ENCODE measurements at regions not wholly inside any gene's neighbourhood (a gene's known extent, or its start where the extent isn't known, plus 50 kb on each side); places are given as distances from the start of the nearest gene placed in this dataset.

DNA sequence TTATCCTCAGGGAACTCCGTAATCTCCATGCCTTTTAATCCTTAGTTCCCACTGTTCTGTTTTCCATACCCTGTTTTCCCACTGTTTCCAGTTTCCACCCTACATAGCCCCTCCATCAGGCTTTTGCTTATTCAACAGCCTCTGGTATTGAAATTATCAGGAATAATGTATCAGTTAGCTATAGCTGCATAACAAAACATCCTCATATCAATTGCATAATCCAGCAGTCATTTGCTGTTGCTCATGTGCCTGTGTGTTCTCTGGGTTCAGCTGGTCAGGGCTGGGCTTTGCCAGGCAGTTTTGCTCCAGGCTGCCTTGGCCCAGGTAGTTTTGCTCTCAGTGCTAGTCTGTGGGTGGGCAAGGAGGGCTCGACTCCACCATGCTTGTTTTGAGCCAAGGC is 94.3 kb upstream of the FOXA2 start:
- no peaks in the 10 kb centered on the region for H3K27me3 ChIP-seq (ENCODE audit: insufficient read depth, low read length)
- H3K9me3 ChIP-seq (ENCODE audit: low read depth, low read length), result no peaks in the 10 kb centered on the region
- H3K79me2 ChIP-seq (ENCODE audit: insufficient read depth, low read length), result no peaks in the 10 kb centered on the region
- H3K4me2 ChIP-seq (ENCODE audit: insufficient read depth, low read length), result no peak overlapping the region
- H3K4me3 ChIP-seq (ENCODE audit: insufficient read depth, low read length), result no peak overlapping the region
- no peak overlapping the region for H3K27ac ChIP-seq (ENCODE audit: low read depth, low read length)
- DNase-seq (ENCODE audit: insufficient read length, low spot score, missing footprints), result no peak
- no peak overlapping the region for H2AFZ ChIP-seq (ENCODE audit: low read length)
- no peaks in the 10 kb centered on the region for H4K20me1 ChIP-seq (ENCODE audit: insufficient read depth, low read length)
- H3K36me3 ChIP-seq (ENCODE audit: insufficient read depth, low read length), result no peaks in the 10 kb centered on the region
- TF ChIP-seq, protein P1, sequence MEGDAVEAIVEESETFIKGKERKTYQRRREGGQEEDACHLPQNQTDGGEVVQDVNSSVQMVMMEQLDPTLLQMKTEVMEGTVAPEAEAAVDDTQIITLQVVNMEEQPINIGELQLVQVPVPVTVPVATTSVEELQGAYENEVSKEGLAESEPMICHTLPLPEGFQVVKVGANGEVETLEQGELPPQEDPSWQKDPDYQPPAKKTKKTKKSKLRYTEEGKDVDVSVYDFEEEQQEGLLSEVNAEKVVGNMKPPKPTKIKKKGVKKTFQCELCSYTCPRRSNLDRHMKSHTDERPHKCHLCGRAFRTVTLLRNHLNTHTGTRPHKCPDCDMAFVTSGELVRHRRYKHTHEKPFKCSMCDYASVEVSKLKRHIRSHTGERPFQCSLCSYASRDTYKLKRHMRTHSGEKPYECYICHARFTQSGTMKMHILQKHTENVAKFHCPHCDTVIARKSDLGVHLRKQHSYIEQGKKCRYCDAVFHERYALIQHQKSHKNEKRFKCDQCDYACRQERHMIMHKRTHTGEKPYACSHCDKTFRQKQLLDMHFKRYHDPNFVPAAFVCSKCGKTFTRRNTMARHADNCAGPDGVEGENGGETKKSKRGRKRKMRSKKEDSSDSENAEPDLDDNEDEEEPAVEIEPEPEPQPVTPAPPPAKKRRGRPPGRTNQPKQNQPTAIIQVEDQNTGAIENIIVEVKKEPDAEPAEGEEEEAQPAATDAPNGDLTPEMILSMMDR (IDR thresholded peaks at IDR 0.05; ENCODE audit: extremely low read depth, low read depth, low read length), result no peak
- no peaks in the 10 kb centered on the region for H3K4me1 ChIP-seq (ENCODE audit: insufficient read depth, low read length)

DNA sequence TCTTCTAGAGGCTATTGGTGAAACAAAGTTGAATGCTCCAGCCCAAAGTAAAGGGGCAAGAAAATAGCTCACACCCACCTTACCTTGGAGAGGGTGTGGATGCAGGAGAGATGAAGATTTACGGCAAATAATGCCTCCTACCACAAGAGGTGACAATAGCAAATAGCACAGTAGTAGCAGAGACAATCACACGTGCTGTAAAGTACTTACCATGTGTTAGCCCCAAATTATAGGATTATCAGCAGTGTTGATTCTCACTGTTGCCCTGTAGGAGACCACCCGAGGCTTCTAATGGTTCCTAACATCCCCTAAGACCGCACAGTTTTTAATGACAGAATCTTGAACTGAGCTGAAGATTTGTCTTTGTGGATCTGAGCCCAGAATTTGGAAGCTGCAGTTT is 94.8 kb upstream of the FOXA2 start:
- TF ChIP-seq, protein P1 (IDR thresholded peaks at IDR 0.05; ENCODE audit: extremely low read depth, low read depth, low read length), result no peak
- Histone ChIP-seq H3K79me2 (ENCODE audit: insufficient read depth, low read length) (no peaks in the 10 kb centered on the region), H3K4me2 (ENCODE audit: insufficient read depth, low read length) (no peak overlapping the region)

DNA sequence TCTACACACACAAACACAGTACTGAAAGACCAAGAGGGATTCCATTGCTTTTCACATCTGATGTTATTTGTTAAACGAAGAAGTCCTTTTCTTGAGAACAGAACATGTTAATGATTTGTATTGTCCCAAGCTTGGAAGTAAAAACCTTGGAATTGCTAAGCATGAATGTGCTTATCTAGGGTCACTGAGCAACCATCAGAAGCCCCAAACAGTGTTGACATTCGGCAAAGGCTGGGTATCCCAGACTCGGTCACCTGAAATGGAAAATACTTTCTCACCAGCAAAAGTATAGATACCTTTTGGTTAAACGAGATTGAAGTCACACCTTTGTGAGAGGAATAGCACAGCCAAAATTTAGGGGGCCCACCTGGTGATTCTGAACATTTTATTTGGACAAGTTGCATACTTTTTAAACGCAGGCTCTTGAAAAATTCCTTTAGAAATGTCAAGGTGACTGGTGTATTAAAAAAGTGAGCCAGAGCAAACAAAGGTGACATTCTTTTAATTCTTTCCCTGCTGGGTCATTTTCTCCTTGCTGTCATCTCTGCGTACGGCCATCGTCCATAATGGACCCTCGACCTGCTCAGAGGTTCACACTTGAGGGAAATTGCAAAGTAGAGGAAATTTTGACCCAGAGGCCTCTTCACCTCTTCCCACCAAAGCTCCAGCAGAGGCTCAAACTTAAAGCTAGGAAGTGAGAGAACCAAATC is 95.8 kb upstream of the FOXA2 start:
- Histone ChIP-seq H3K4me3 (ENCODE audit: insufficient read depth, low read length) (no peak overlapping the region), H4K20me1 (ENCODE audit: insufficient read depth, low read length) (no peaks in the 10 kb centered on the region), H3K9me3 (ENCODE audit: low read depth, low read length) (no peaks in the 10 kb centered on the region), H3K27ac (ENCODE audit: low read depth, low read length) (no peak overlapping the region), H3K4me2 (ENCODE audit: insufficient read depth, low read length) (no peak overlapping the region), H3K36me3 (ENCODE audit: insufficient read depth, low read length) (no peaks in the 10 kb centered on the region), H2AFZ (ENCODE audit: low read length) (no peak overlapping the region), H3K79me2 (ENCODE audit: insufficient read depth, low read length) (no peaks in the 10 kb centered on the region), H3K4me1 (ENCODE audit: insufficient read depth, low read length) (no peaks in the 10 kb centered on the region), H3K27me3 (ENCODE audit: insufficient read depth, low read length) (no peaks in the 10 kb centered on the region)
- DNase-seq (ENCODE audit: insufficient read length, low spot score, missing footprints), result no peak
- TF ChIP-seq, protein P1 (IDR thresholded peaks at IDR 0.05; ENCODE audit: extremely low read depth, low read depth, low read length), result no peak

More for the DNA sequence above, 94.8 kb upstream of the FOXA2 start:
- Histone ChIP-seq H4K20me1 (ENCODE audit: insufficient read depth, low read length) (no peaks in the 10 kb centered on the region), H3K27ac (ENCODE audit: low read depth, low read length) (no peak overlapping the region), H3K27me3 (ENCODE audit: insufficient read depth, low read length) (no peaks in the 10 kb centered on the region), H3K9me3 (ENCODE audit: low read depth, low read length) (no peaks in the 10 kb centered on the region), H3K4me1 (ENCODE audit: insufficient read depth, low read length) (no peaks in the 10 kb centered on the region), H2AFZ (ENCODE audit: low read length) (no peak overlapping the region), H3K4me3 (ENCODE audit: insufficient read depth, low read length) (no peak overlapping the region), H3K36me3 (ENCODE audit: insufficient read depth, low read length) (no peaks in the 10 kb centered on the region)
- DNase-seq (ENCODE audit: insufficient read length, low spot score, missing footprints), result no peak

DNA sequence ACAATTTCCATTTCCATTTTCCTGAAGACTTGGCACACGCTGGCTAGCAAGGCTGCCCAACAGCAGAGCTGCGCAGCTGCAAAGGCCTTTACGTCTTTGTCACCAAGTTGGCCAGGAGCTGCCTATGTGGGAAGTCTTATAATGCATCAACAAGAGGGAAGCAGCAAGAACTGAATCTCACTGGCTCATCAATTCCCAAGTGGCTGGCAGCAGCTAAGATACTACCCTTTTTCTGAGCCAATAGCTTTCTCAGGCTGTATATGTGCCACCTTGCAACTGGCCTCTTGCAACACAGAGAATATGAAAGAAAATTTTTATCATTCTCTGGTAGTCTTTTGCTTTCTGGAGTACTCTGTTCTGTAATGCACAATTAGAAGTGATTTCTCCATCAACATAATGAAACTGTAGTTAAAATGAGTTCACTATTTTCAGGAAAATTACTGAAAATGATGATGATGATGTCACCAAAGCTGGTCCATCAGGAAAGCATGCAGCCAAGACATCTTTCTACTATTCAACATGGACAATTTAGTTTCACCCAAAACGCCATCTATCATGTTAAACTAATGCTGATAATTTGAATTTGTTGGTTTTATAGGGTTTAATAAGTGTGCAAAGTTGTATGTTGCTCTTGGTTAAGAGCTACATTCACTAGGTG is 97.3 kb upstream of the FOXA2 start:
- no peaks in the 10 kb centered on the region for H3K4me1 ChIP-seq (ENCODE audit: insufficient read depth, low read length)
- H3K9me3 ChIP-seq (ENCODE audit: low read depth, low read length), result no peaks in the 10 kb centered on the region
- no peaks in the 10 kb centered on the region for H3K36me3 ChIP-seq (ENCODE audit: insufficient read depth, low read length)
- H3K4me2 ChIP-seq (ENCODE audit: insufficient read depth, low read length), result no peak overlapping the region
- H3K79me2 ChIP-seq (ENCODE audit: insufficient read depth, low read length), result no peaks in the 10 kb centered on the region
- no peak overlapping the region for H2AFZ ChIP-seq (ENCODE audit: low read length)
- no peak overlapping the region for H3K4me3 ChIP-seq (ENCODE audit: insufficient read depth, low read length)
- TF ChIP-seq, protein P1 (IDR thresholded peaks at IDR 0.05; ENCODE audit: extremely low read depth, low read depth, low read length), result no peak
- no peak for DNase-seq (ENCODE audit: insufficient read length, low spot score, missing footprints)
- H3K27ac ChIP-seq (ENCODE audit: low read depth, low read length), result no peak overlapping the region
- no peaks in the 10 kb centered on the region for H4K20me1 ChIP-seq (ENCODE audit: insufficient read depth, low read length)
- H3K27me3 ChIP-seq (ENCODE audit: insufficient read depth, low read length), result no peaks in the 10 kb centered on the region

Data from osteoblast (primary cell).